ENCODE measurements at regions not wholly inside any gene's neighbourhood (a gene's known extent, or its start where the extent isn't known, plus 50 kb on each side); places are given as distances from the start of the nearest gene placed in this dataset.

DNA sequence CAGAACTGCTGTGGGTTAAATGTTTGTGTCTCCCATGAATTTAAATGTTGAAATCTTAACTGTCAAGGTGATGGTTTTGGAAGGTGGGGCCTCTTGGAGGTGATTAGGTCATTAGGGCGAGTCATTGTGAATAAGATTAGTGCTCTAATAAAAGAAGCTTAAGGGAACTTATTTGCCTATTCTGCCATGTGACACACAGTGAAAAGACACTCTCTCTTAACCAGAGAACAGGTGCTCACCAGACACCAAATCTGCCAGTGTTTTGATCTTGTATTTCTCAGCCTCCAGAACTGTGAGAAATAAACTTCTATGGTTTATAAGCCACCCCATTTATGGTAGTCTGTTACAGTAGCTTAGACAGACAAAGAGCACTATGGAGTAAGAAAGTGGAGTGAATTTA, 117.9 kb upstream of the SV2C start:
- no peak for DNase-seq (ENCODE audit: low spot score)
- Mint-ChIP-seq H3K36me3 (ENCODE audit: low read depth, unreplicated experiment) (peaks cover 3% of the 10 kb centered on the region), H3K4me3 (ENCODE audit: unreplicated experiment) (no peak overlapping the region), H3K27ac (ENCODE audit: unreplicated experiment) (no peak overlapping the region), H3K9me3 (ENCODE audit: unreplicated experiment) (peaks cover 7% of the 10 kb centered on the region), H3K4me1 (ENCODE audit: unreplicated experiment) (no peaks in the 10 kb centered on the region), H3K27me3 (ENCODE audit: unreplicated experiment) (no peaks in the 10 kb centered on the region)
- TF ChIP-seq, protein P1, sequence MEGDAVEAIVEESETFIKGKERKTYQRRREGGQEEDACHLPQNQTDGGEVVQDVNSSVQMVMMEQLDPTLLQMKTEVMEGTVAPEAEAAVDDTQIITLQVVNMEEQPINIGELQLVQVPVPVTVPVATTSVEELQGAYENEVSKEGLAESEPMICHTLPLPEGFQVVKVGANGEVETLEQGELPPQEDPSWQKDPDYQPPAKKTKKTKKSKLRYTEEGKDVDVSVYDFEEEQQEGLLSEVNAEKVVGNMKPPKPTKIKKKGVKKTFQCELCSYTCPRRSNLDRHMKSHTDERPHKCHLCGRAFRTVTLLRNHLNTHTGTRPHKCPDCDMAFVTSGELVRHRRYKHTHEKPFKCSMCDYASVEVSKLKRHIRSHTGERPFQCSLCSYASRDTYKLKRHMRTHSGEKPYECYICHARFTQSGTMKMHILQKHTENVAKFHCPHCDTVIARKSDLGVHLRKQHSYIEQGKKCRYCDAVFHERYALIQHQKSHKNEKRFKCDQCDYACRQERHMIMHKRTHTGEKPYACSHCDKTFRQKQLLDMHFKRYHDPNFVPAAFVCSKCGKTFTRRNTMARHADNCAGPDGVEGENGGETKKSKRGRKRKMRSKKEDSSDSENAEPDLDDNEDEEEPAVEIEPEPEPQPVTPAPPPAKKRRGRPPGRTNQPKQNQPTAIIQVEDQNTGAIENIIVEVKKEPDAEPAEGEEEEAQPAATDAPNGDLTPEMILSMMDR (IDR thresholded peaks at IDR 0.05; ENCODE audit: unreplicated experiment): no peak

DNA sequence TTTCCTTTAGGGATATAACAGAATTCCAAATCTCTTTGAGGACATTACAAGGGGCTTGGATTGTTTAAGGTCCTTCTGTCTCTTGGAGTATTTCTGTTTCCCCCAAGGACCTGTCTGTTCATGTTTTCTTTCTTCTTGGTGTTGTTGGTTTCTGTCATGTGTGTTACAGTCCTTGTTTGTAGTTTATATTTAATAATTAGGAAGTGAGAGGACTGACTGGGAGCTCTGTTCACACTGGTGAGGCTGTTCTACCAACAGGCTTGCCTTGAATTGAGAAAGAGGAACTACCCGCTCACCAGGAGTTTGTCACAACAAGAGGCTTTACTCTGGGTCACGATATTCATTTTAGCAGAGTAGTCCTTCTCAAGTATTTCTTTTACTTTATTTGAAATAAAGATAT, 119.2 kb upstream of the SV2C start:
- no peak overlapping the region for H3K27ac Mint-ChIP-seq (ENCODE audit: unreplicated experiment)
- H3K4me1 Mint-ChIP-seq (ENCODE audit: unreplicated experiment): no peaks in the 10 kb centered on the region
- DNase-seq (ENCODE audit: low spot score): no peak
- peaks cover 3% of the 10 kb centered on the region for H3K36me3 Mint-ChIP-seq (ENCODE audit: low read depth, unreplicated experiment)
- H3K9me3 Mint-ChIP-seq (ENCODE audit: unreplicated experiment): peaks cover 7% of the 10 kb centered on the region
- H3K4me3 Mint-ChIP-seq (ENCODE audit: unreplicated experiment): no peak overlapping the region
- H3K27me3 Mint-ChIP-seq (ENCODE audit: unreplicated experiment): no peaks in the 10 kb centered on the region
- TF ChIP-seq, protein P1 (IDR thresholded peaks at IDR 0.05; ENCODE audit: unreplicated experiment): no peak

DNA sequence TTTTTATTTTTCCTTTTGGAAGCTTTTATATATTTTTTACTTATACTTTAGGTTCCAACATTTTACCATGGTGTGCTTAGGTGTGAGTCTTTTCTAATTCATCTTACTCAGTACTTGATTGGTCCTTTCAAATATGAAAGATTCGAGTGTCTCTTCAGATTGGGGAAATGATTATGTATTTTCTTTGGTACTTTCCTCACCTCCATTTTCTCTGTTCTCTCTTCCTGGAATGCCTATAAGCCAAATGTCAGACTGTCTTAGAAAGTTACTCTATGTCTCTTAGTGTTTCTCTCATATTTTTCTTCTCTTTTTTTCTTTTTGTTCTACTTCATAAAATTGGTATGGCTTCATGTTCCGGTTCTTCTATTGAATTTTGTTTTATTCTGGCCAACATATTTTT, 119.6 kb upstream of the SV2C start:
- no peak for DNase-seq (ENCODE audit: low spot score)
- Mint-ChIP-seq H3K36me3 (ENCODE audit: low read depth, unreplicated experiment) (peaks cover 3% of the 10 kb centered on the region), H3K27me3 (ENCODE audit: unreplicated experiment) (no peaks in the 10 kb centered on the region), H3K4me3 (ENCODE audit: unreplicated experiment) (no peak overlapping the region), H3K9me3 (ENCODE audit: unreplicated experiment) (peaks cover 4% of the 10 kb centered on the region), H3K4me1 (ENCODE audit: unreplicated experiment) (no peaks in the 10 kb centered on the region), H3K27ac (ENCODE audit: unreplicated experiment) (no peak overlapping the region)
- TF ChIP-seq, protein P1 (IDR thresholded peaks at IDR 0.05; ENCODE audit: unreplicated experiment): no peak

DNA sequence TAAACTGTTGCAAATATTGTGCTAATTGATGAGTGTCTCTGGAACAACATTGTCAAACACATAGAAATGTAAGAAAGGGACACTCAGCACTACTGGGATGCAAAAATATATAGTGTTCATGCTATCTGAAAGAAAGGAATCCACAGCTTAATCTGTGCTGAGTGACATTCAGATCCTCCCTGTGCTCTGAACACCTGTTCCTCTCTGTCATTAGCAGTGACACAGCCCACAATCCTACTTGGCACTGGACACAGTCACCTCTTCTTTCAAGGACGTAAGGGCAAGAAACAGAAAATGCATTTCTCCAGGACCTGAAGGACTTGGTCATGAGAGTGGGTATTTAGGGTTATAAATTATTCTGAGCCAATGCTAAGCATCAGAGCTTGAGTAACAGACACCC, 121.4 kb upstream of the SV2C start:
- Mint-ChIP-seq H3K36me3 (ENCODE audit: low read depth, unreplicated experiment) (no peaks in the 10 kb centered on the region), H3K9me3 (ENCODE audit: unreplicated experiment) (no peaks in the 10 kb centered on the region), H3K27me3 (ENCODE audit: unreplicated experiment) (no peaks in the 10 kb centered on the region), H3K4me1 (ENCODE audit: unreplicated experiment) (no peaks in the 10 kb centered on the region), H3K4me3 (ENCODE audit: unreplicated experiment) (no peak overlapping the region), H3K27ac (ENCODE audit: unreplicated experiment) (no peak overlapping the region)
- no peak for DNase-seq (ENCODE audit: low spot score)
- TF ChIP-seq, protein P1 (IDR thresholded peaks at IDR 0.05; ENCODE audit: unreplicated experiment): no peak

DNA sequence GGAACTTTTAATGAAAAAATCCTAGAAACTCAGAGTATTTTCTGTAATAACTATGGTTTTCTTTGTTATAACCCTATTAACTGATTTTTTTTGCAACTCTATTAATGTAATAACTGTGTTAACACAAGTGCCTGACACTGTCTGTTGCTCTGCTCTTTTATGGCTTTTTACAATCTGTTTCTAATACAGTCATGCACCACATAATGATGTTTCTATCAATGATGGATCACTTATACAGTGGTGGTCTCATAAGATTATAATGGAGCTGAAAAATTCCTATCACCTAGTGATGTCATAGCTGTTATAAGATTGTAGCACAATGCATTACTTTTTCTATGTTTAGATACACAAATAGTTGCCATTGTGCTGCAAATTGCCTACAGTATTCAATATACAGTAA, 123.1 kb upstream of the SV2C start:
- H3K4me3 Mint-ChIP-seq (ENCODE audit: unreplicated experiment): no peak overlapping the region
- no peak overlapping the region for H3K27ac Mint-ChIP-seq (ENCODE audit: unreplicated experiment)
- DNase-seq (ENCODE audit: low spot score): no peak
- no peaks in the 10 kb centered on the region for H3K4me1 Mint-ChIP-seq (ENCODE audit: unreplicated experiment)
- H3K27me3 Mint-ChIP-seq (ENCODE audit: unreplicated experiment): no peaks in the 10 kb centered on the region
- no peaks in the 10 kb centered on the region for H3K36me3 Mint-ChIP-seq (ENCODE audit: low read depth, unreplicated experiment)
- no peaks in the 10 kb centered on the region for H3K9me3 Mint-ChIP-seq (ENCODE audit: unreplicated experiment)
- TF ChIP-seq, protein P1 (IDR thresholded peaks at IDR 0.05; ENCODE audit: unreplicated experiment): no peak
